Activated CD4-positive, CD25-positive, alpha-beta regulatory T cell treated with anti-CD3 and anti-CD28 coated beads, Interleukin-2, amount 50 U/mL, for 72 hours (primary cell): ENCODE measurements at regions not wholly inside any gene's neighbourhood (a gene's known extent, or its start where the extent isn't known, plus 50 kb on each side); places are given as distances from the start of the nearest gene placed in this dataset.

Experiments
- DNase-seq: peaks from one replicate; pipeline ENCODE4 v3.0.0; 2021

DNA sequence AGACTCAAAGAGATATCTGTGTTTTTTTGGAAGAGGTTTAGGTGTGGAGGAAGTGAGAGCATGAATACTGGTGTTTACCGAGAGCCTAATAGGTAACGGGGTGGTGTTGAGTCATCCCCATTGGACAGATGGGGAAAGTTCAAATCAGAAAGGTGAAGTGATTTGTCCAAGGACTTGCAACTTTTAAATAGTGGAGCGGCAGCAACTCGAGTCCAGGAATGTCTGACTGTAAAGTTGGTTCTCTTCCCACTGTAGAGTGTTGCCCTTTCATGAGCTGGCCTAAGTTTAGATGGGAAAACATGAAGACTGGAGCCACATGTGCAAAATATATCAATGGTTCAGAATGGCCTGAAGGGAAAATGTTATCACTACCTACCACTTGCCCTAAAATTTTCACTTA lies 125.7 kb downstream of the LYPLAL1 start:
- DNase-seq, result no peak

GRCh38 chr1:219298571-219299148 lies 125.0 kb downstream of the LYPLAL1 start:
- DNase-seq, result no peak

GRCh38 chr1:219296430-219297355 lies 123.0 kb downstream of the LYPLAL1 start:
- no peak for DNase-seq

GRCh38 chr1:219294251-219294650 lies 120.6 kb downstream of the LYPLAL1 start:
- no peak for DNase-seq

- DNase-seq, result no peak
Observed at GRCh38 chr1:219293410-219293809, 119.7 kb downstream of the LYPLAL1 start.

- DNase-seq, result no peak
Observed at GRCh38 chr1:219292999-219293398, 119.3 kb downstream of the LYPLAL1 start.

DNA sequence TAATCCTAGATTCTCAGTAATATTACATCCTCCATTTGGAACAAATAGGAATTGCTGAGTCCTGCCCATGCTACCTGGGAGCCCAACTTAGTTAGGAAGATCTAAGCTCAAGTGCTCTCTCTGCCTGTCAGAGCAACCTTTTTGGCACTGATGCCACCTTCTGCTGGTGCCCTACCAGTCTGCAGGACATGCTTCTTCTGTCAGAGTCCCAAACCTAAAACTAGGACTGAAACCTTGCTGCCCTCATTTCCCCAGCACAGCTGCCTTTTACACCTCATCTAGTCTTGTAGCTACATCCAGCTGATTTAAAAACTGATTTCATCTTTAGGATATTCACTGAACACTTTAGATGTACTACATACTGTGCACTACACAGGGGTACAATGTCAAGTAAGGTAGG lies 118.7 kb downstream of the LYPLAL1 start:
- no peak for DNase-seq

DNA sequence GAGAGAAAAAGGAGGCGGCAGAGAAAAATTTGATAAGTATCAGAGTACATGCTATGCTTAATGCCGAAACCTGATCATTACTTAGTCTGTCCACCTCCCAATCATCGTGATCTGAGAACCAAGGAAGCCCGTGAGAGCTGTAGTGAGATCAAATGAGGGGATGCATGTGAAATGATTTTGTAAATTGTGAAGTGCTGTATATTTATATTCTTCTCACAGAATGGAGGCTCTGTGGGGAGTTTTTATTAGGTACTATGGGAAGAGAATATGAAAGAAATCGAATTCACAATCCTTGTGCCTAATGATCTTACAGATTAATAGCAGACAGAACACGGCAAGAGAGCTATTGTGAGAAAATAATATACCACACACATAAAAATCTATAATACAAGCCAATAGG lies 115.5 kb downstream of the LYPLAL1 start:
- no peak for DNase-seq

DNA sequence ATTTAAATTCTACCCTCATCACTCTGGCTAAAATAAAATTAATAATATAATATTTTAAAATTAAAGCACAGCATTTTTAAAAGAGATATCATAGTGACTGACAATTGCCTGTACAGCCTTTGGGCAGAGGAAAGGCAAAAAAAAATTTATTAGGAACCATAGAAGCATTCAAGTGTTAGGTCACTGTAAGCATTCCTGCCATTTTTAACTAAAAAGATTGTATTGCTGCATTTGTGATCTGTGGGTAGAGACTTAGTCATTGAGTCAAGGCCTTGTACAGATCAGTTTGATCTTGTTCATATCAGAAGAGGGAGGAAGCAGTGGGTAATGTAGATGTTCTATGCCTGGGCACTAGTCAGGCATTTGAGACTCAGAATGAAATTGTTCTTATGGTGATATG lies 109.9 kb downstream of the LYPLAL1 start:
- DNase-seq, result no peak

- DNase-seq, result no peak
Observed at GRCh38 chr1:219281831-219282230, 108.2 kb downstream of the LYPLAL1 start.

DNA sequence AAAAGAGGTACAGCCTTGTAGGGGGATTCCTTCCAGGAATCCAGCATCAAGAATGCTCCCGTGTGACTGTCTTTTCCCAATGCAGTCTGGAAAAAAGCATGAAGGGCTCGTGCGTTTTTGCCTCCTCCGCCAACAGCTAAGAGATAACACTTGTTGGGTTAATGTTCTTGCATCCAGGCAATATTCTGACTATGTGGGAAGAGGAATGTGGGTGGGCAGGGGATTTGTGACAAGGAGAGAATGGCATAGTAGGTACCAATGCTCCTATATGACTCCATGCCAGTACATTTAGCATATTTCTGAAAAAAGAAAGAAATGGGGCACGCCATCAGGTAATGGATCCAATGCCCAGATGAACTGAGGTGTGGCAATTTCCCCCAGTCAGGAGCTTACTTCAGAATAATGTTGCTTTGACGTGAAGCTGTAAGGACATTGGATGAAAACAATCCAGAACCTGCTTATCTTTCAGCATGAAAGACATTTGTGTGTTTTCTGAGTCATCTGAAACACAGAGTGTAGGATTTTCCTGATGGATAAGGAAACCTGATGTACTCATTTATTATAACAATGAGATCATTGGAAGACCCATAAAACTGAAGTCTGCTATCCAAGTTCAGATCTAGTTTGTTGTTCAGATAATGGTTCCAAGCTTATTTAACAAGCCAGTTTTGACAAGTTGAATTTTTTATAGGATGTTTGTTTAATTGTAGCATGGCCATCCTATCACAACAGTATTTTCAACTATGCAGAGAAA lies 105.5 kb downstream of the LYPLAL1 start:
- DNase-seq, result no peak

GRCh38 chr1:219278288-219278687 lies 104.6 kb downstream of the LYPLAL1 start:
- no peak for DNase-seq

- no peak for DNase-seq
Observed at GRCh38 chr1:219277304-219278105, 103.8 kb downstream of the LYPLAL1 start.

DNA sequence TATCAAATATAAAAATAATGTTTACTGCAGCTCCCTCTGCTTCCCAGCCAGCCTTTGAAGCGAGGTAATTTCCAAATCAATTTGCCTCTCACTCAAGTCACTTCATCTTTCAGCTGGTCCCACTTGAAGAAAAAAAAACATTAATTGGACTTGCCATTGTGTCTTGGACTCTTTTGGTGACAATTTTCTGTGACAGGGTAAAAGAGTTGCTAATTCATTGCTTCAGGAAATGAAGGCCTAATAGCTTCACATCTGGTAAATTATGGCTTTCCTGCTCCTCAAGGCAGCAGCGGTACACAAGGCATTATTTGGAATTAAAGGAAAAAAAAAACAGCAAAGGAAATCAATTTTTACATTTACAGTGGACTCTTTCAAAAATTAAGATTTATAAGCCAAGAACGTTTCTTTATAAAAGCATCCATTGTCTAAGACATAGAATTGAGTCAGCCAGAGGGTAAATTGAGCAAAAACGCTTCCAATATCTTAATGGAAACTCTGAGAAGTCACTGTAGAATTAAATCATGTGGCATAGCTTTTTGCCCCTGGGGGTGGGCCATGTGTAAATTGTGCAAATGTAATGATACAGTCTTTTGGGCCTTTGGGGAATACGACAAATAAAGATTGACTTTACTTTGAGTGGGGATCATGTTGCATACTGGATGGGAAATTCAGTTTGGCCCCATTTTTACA lies 102.5 kb downstream of the LYPLAL1 start:
- no peak for DNase-seq

DNA sequence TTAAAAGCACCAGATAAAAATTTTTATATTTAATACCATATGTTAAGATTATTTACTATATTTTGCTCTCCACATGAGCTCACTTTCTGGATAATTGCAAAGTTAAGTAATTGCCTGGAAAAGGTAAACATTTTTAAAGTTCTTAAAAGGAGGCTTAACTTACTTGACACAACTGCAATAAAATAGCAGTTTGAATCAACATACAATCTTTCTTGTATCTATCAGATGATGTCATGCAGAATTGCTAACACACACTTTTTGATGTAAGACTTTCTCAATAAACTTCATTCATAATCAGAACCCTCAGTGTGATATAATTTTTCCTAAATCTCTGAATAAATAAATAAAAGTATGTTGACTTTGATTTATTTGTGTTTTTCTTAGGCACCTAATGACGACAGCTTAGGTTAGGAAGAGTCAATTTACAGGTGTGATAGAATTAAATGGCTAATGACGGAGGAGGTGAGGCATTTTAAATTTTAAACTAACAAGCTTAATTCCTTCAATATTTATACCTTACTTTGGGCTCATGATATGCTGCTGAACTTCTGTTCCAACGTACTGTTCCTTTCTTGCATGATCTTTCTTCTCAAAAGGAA lies 99.5 kb downstream of the LYPLAL1 start:
- DNase-seq, result no peak

- DNase-seq, result no peak
Observed at GRCh38 chr1:219271818-219272535, 98.3 kb downstream of the LYPLAL1 start.

- no peak for DNase-seq
Observed at GRCh38 chr1:219269171-219269570, 95.5 kb downstream of the LYPLAL1 start.

DNA sequence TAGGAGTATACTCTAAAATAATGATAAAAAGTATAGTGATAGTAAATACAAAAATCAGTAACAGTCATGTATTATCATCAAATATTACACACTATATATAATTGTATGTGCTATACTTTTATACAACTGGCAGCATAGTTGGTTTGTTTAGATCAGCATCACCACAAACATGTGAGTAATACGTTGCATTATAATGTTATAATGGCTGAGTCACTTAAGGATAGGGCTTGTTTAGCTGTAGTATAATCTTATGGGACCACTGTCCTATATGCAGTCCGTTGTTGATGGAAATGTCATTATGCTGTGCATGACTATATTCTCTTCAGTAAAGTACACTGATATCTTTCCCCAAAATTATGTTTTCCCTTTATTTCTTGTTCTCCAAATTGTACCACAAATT lies 92.8 kb downstream of the LYPLAL1 start:
- no peak for DNase-seq

DNA sequence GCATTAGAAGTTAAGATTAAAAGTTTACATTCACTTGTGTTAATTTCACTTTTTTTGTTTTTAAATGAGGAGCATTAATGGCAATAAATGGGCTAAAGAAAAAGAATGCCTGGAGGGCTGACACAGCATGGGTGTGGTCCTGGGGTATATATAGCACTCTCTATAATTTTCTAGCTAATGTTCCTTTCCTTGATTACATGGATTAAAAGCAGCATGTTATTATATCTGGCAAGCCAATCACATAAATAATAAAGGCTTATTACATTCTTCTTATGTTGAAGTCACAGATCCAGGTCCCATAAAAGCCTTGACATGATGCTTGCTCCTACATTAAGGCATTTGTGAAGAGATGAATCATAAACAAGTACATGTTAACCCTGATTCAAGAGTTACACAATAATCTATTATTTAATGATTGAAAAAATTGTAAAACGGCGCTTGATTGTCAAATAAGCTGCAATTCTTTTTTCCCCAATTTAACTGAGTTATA lies 91.4 kb downstream of the LYPLAL1 start:
- no peak for DNase-seq

GRCh38 chr1:219264561-219264960 lies 90.9 kb downstream of the LYPLAL1 start:
- no peak for DNase-seq
